PC-9 (cell line): ENCODE measurements at regions not wholly inside any gene's neighbourhood (a gene's known extent, or its start where the extent isn't known, plus 50 kb on each side); places are given as distances from the start of the nearest gene placed in this dataset.
A peak's percentile ranks its signal among the peaks of the same experiment; 100 is the strongest.

Experiments used
- BruUV-seq: library from RNA; stranded (reverse); fragments of 400-500 nt; replicated peaks from 2 replicates; lab custom pipeline; 2021; lab: Mats Ljungman, UMichigan
- CTCF ChIA-PET: fragments of 300-600 bp; sonication (Branson Sonifier 250); formaldehyde crosslinking; loops from one replicate; lab custom pipeline; 2022; ENCODE audit warnings: antibody characterized with exemption; lab: Charles Lee
- POLR2A ChIA-PET: fragments of 300-600 bp; sonication (Branson Sonifier 250); formaldehyde crosslinking; loops from one replicate; lab custom pipeline; 2022; ENCODE audit warnings: antibody characterized with exemption; ENCODE audit not compliant: unreplicated experiment; lab: Charles Lee
- DNase-seq, 2 experiments: peaks; one replicate each; pipeline versions ENCODE4 v3.0.0 to v3.0.0-alpha.2; 2015 to 2022; ENCODE audit warnings: mixed read lengths in 1 of 2
- H2AFZ ChIP-seq: fragments of 200-600 bp; sonication (generic); 2 replicates; pipeline ENCODE4 v1.8.1; 2017; ENCODE audit warnings: antibody characterized with exemption
- H3F3A ChIP-seq: fragments of 200-600 bp; sonication (generic); 2 replicates; pipeline ENCODE4 v1.8.1; 2017; ENCODE audit warnings: antibody characterized with exemption, mild to moderate bottlenecking, low read depth; ENCODE audit not compliant: insufficient read depth
- H3K27ac ChIP-seq: fragments of 200-600 bp; sonication (generic); 2 replicates; pipeline ENCODE4 v1.6.1; 2016; ENCODE audit warnings: mixed run types
- H3K27me3 ChIP-seq: fragments of 200-600 bp; sonication (generic); 2 replicates; pipeline ENCODE4 v1.6.1; 2016; ENCODE audit warnings: low read depth, mixed run types; ENCODE audit not compliant: insufficient read depth
- H3K36me3 ChIP-seq: fragments of 200-600 bp; sonication (generic); 2 replicates; pipeline ENCODE4 v1.6.1; 2016; ENCODE audit warnings: low read depth, mixed run types
- H3K4me1 ChIP-seq: fragments of 200-600 bp; sonication (generic); replicated peaks from 2 replicates; pipeline ENCODE4 v1.6.1; 2016; ENCODE audit warnings: mixed run types; ENCODE audit not compliant: insufficient read depth
- H3K4me2 ChIP-seq: fragments of 200-600 bp; sonication (generic); 2 replicates; pipeline ENCODE4 v1.6.1; 2017; ENCODE audit warnings: mixed run types
- H3K4me3 ChIP-seq: fragments of 200-600 bp; sonication (generic); 2 replicates; pipeline ENCODE4 v1.6.1; 2016; ENCODE audit warnings: mixed run types
- H3K79me2 ChIP-seq: fragments of 200-600 bp; sonication (generic); 2 replicates; pipeline ENCODE4 v1.6.1; 2017; ENCODE audit warnings: low read depth, mixed run types
- H3K9me2 ChIP-seq: fragments of 200-600 bp; sonication (generic); 2 replicates; pipeline ENCODE4 v1.8.1; 2017; ENCODE audit warnings: mild to moderate bottlenecking; ENCODE audit not compliant: insufficient read depth
- H3K9me3 ChIP-seq: fragments of 200-600 bp; sonication (generic); 2 replicates; pipeline ENCODE4 v1.8.1; 2016; ENCODE audit warnings: low read depth; ENCODE audit not compliant: insufficient read depth
- H4K20me1 ChIP-seq: fragments of 200-600 bp; sonication (generic); 2 replicates; pipeline ENCODE4 v1.8.1; 2017; ENCODE audit not compliant: insufficient read depth
- EZH2 ChIP-seq: fragments of 200-600 bp; sonication (generic); IDR thresholded peaks from 2 replicates; pipeline ENCODE4 v1.8.0; 2017; ENCODE audit warnings: antibody characterized with exemption, low read depth
- intact Hi-C: fragments of 100-400 bp; cut with micrococcal nuclease; formaldehyde crosslinking; loops from one replicate; pipeline ENCODE4 v1.10.0; 2022; ENCODE audit not compliant: unreplicated experiment
- TF ChIP-seq, protein P1 (sequence below): fragments of 200-600 bp; sonication (generic); conservative IDR thresholded peaks from 2 replicates; pipeline ENCODE4 v1.6.1; 2017; ENCODE audit warnings: mixed run types, antibody characterized with exemption, mild to moderate bottlenecking, moderate library complexity

- no peak overlapping the region for H3K4me2 ChIP-seq
- intact Hi-C loops, result no loop called here
- H3K79me2 ChIP-seq, result no peaks in the 10 kb centered on the region
- CTCF ChIA-PET, result no interaction called here
- H3K36me3 ChIP-seq, result no peaks in the 10 kb centered on the region
- H3K9me2 ChIP-seq, result no peaks in the 10 kb centered on the region
- H4K20me1 ChIP-seq, result no peaks in the 10 kb centered on the region
- H3K27ac ChIP-seq, result no peak overlapping the region
- H3K4me1 ChIP-seq, result peaks cover 5% of the 10 kb centered on the region
- H2AFZ ChIP-seq, result no peak overlapping the region
- POLR2A ChIA-PET, result no interaction called here
- BruUV-seq, result no TSS peak
- no peak overlapping the region for H3K4me3 ChIP-seq
- TF ChIP-seq, protein P1, sequence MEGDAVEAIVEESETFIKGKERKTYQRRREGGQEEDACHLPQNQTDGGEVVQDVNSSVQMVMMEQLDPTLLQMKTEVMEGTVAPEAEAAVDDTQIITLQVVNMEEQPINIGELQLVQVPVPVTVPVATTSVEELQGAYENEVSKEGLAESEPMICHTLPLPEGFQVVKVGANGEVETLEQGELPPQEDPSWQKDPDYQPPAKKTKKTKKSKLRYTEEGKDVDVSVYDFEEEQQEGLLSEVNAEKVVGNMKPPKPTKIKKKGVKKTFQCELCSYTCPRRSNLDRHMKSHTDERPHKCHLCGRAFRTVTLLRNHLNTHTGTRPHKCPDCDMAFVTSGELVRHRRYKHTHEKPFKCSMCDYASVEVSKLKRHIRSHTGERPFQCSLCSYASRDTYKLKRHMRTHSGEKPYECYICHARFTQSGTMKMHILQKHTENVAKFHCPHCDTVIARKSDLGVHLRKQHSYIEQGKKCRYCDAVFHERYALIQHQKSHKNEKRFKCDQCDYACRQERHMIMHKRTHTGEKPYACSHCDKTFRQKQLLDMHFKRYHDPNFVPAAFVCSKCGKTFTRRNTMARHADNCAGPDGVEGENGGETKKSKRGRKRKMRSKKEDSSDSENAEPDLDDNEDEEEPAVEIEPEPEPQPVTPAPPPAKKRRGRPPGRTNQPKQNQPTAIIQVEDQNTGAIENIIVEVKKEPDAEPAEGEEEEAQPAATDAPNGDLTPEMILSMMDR, result no peak
- no peak for TF ChIP-seq EZH2
- no peaks in the 10 kb centered on the region for H3K27me3 ChIP-seq
- H3F3A ChIP-seq, result no peaks in the 10 kb centered on the region
- no peaks in the 10 kb centered on the region for H3K9me3 ChIP-seq
- DNase-seq, result peak in 1 of 2 experiments; percentile 38
These were observed 368.3 kb upstream of the SASH1 start for GRCh38 chr6:147974376-147974775.

GRCh38 chr6:147977851-147978465, 364.7 kb upstream of the SASH1 start:
- BruUV-seq, result no TSS peak
- Histone ChIP-seq H3K27ac (no peak overlapping the region), H3K9me2 (no peaks in the 10 kb centered on the region), H3K36me3 (no peaks in the 10 kb centered on the region), H3K79me2 (no peaks in the 10 kb centered on the region), H3K27me3 (no peaks in the 10 kb centered on the region), H3F3A (no peaks in the 10 kb centered on the region), H4K20me1 (no peaks in the 10 kb centered on the region), H2AFZ (no peak overlapping the region), H3K4me3 (no peak overlapping the region), H3K4me2 (no peak overlapping the region), H3K4me1 (peaks cover 5% of the 10 kb centered on the region), H3K9me3 (no peaks in the 10 kb centered on the region)
- CTCF ChIA-PET, result no interaction called here
- intact Hi-C loops, result no loop called here
- DNase-seq, result no peak
- TF ChIP-seq, protein P1, result no peak
- TF ChIP-seq EZH2, result no peak
- POLR2A ChIA-PET, result no interaction called here

DNA sequence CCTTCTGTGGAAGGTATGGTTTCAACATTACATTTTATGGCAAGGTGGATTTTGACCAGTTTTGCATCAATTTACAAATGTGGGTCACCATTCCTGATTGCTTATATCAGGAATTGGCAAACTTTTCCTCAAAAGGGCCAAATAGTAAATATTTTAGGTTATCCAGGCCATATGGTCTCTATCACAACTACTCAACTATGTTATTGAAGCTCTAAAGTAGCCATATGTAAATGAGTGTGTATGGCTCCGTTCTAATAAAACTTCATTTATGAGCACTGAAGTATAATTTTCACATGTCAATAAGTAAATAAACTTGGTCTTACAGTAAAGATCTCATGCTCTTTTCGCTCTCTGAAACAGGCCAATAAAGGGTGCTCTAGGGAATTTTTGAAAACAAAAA, 362.7 kb upstream of the SASH1 start:
- intact Hi-C loops, result no loop called here
- Histone ChIP-seq H3K27ac (no peak overlapping the region), H3K4me2 (no peak overlapping the region), H4K20me1 (no peaks in the 10 kb centered on the region), H3K4me3 (no peak overlapping the region), H3K9me2 (no peaks in the 10 kb centered on the region), H3K36me3 (no peaks in the 10 kb centered on the region), H3F3A (no peaks in the 10 kb centered on the region), H3K27me3 (no peaks in the 10 kb centered on the region), H3K79me2 (no peaks in the 10 kb centered on the region), H3K9me3 (no peaks in the 10 kb centered on the region), H2AFZ (no peak overlapping the region), H3K4me1 (no peaks in the 10 kb centered on the region)
- CTCF ChIA-PET, result no interaction called here
- POLR2A ChIA-PET, result no interaction called here
- BruUV-seq, result no TSS peak
- DNase-seq, result no peak
- TF ChIP-seq, protein P1, result no peak
- no peak for TF ChIP-seq EZH2
